NCI-H128 (cell line): ENCODE measurements at regions not wholly inside any gene's neighbourhood (a gene's known extent, or its start where the extent isn't known, plus 50 kb on each side); places are given as distances from the start of the nearest gene placed in this dataset.

Experiments
- DNase-seq: peaks from one replicate; lab custom pipeline; 2025; ENCODE audit not compliant: unreplicated experiment; lab: John Stamatoyannopoulos, UW

- no peak for DNase-seq
These were observed 203.3 kb upstream of the NUDT4 start for GRCh38 chr12:93174473-93174872.

DNA sequence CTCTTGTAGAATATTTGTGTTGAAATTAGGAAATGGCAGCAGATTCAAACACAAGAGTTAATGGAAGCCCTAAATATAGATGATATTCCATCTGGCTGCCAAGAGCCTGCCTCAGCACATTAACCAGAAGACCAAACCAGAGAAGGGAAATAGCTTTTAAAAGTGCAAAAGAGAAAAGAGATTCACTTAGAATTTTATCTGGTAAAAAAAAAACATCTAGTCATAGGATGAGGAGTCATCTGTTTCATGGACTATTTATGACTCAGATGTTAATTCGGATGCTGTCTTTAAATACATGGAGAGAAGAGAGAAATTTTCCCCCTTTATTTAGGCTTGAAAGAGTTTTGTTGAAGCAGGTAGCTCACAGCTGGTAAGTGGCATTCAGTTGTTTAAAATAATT, 201.6 kb upstream of the NUDT4 start:
- no peak for DNase-seq

DNA sequence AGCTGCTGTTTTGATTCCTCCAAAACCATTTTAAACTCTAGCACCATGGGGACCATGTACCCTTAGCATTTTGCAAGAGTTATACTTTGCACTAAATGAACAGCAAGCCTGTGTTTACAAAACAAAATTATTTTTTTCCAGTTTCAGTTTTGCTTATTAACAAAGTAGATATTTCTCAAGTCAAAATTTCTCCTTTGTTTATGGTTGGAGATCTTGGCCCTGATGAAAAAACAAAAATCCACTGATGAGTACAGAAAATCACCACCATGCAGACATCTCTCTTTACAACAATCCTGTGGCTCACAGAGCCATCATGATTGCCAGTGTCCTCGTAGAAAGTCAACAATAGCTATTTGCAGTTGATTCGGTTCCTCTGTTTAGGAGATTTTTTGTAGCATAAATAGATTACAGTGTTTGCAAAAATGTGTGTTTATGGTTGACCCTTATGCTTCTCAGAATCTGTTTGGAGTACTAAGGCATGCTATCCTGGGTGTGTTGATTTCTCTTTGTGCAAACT, 201.1 kb upstream of the NUDT4 start:
- DNase-seq, result no peak

DNA sequence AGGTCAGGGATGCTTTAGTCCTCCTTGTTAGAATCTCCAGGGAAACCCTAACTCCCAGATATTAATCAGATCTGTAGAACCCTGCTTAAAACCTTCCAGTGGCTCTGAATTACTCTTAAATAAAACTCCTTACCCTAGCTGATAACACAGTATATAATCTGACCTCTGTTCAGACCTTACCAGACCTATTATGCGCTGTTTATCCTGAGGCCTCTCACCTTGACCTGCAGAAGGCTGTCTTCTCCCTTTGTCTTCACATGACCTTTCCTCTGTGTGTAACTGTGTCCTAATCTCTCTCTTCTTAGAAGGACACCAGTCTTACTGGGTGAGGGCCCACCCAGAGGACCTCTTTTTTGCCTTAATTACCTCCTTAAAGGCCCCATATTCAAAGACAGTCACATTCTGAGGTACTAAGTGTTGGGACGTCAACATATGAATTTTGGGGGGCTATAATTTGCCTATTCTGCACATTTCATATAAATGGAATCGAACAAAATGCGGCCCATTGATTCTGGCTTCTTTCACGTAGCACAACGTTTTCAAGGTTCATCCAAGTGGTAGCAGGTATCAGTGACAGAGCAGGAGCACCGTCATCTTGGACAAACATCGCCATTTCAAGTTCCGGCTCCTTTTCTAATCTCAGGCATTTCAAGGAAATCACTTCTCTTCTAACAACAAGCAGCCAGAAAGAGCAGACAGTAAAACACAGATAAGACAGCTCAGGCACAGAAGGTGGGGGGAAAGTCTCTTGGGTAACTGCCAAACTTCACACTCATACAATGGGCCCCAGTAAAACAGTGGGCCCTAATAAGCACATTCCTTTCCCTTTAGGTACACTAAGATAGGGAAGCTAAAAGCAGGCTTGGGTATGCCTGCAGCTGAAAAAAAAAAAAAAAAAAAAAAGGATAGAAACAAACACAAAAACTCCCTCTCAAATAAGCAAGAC, 200.2 kb upstream of the NUDT4 start:
- DNase-seq, result no peak

DNA sequence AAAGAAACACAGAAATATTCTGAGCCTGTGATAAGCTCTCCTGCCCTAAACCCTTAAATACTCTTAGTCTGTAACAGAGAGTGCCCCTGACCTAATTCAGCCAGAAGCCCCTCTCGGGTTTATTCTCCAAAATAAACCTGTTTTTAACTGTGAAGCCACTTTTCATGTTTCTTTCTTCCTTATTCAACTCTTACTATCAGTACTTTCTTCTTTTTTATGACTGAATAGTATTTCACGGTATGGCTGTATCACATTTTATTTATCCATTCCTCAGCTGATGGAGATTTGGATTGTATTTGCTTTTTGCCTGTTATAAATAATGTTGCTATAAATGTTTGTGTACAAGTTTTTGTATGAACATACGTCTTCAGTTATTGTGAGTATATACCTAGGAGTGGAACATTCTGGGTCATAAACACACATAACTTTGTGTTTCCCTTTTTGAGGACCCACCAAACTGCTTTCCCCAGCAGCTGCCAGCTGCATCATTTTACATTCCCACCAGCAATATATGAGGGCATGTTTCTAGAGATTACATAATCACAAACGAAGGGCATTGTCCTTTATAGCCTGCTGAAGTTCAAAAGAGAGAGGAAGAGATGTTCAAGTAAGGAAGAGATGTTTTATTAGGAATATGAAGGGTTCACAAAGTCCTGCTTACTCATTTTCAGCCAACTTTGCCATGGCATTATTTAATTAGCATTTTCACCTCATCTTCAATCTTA, 199.4 kb upstream of the NUDT4 start:
- DNase-seq, result no peak

DNA sequence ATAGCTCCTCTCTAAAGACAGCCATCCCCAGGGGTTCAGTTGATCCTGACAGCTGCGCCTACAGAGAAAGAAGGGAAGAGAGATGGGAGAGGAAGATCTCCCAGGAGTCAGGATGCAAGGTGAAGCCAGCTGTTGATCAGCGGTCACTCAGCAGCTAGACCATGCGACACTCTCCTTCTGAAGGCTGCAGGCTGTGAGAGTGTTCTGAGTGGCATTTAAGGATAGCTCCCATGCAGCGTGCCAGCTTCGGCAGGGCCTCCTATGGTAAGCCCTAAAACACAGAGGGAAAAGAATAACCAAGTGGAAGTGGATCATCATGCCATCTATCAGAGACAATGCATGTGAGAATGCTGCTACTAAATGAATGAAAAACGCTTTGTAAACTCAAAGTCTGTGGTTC, 197.9 kb upstream of the NUDT4 start:
- DNase-seq, result no peak

GRCh38 chr12:93180566-93180965, 197.2 kb upstream of the NUDT4 start:
- DNase-seq, result no peak

DNA sequence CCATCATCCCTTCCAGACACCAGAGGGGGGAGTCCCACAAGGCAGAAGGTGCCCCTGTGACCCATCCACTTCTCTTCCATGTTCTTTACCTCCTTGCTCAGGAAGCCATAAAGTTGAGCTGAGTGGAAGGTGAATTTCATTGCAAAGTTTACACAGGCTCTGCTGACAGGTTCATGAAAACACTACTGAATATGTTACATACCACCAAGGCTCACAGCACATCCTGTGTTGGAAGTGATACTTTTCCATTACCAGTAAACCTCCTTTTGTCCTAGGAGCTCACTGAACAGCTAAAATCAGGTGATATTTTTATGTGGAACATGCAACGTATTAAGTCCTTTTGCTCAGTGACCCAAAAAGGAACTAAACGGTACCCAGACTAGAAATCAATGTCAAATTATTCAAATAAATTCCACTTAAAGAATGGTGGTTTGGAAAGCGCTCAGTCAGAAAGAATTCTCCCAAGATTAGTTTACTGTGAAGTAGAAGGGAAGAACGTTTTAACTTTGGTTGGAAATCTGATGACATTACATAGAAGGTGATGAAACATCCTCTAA, 196.2 kb upstream of the NUDT4 start:
- no peak for DNase-seq

DNA sequence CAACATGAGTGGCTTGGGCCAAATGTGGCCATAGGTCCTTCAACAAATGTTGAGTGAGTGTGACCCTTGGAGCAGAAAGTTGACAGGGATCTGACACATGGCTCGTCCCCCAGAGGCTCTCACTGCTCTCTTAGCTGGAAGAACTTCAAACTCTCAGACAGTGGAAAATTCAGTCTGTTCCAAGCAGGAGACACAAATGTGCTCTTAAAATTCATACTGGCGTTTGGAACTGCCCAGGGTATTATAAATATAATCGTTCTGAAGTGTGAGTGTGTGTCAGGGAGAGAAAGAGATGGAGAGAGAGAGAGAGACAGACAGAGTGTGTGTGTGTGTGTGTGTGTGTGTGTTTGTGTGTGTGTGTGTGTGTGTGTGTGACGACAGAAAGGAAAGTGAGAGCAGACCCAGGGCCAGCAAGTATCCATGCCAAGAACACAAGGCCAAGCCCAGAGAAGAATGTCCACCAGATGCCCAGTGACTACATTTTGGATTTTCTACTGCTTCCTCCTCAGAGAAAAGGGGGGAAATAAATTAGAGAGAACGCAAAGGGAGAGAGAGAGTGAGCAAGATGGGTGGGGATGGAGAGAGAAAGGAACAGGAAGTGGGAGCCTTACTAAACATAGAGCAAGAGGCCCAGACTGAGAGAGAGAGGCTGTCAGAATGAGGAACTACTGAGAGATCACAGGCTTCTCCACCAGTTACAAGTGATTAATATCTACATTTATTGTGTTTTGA, 193.6 kb upstream of the NUDT4 start:
- no peak for DNase-seq

GRCh38 chr12:93184672-93185368, 192.9 kb upstream of the NUDT4 start:
- no peak for DNase-seq

DNA sequence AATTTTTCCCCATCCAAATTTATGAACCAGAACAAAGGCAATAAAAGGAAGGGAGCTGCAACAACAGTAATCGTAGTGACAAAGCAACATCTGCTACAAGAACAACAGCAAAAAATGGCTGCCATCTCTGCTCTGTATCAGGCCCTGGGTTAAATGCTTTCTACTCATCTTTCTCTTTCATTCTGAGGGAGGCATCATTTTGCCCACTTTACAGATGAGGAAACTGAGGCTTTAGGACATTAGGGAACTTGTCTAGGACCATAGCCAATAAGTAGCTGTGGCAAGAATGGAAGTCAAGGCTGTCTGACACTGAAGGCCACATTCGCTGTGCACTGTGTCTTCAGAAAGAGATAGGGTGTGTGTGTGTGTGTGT, 192.4 kb upstream of the NUDT4 start:
- DNase-seq, result no peak

GRCh38 chr12:93186131-93186530, 191.6 kb upstream of the NUDT4 start:
- DNase-seq, result no peak

- no peak for DNase-seq
These were observed 191.1 kb upstream of the NUDT4 start for GRCh38 chr12:93186621-93187020.

DNA sequence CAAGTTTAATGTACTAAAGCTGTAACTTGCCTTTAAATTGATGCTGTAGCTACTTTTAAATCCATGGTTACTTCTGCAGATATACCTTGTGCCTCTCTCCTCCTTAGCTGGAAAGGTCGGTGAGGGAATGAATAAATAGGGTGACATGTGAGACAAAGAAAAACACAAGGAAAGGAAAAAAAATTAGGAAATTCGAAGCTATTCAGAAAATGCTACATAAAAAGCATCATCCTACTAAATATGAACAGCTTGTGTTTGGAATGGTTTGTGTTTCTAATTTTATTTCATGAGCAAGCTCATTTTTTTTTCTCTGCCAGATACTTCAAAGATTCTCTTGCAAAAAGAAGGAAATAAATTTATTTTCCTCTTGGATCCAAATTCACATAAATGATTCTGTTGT, 186.3 kb upstream of the NUDT4 start:
- no peak for DNase-seq

GRCh38 chr12:93191956-93192355, 185.8 kb upstream of the NUDT4 start:
- no peak for DNase-seq

- DNase-seq, result no peak
These were observed 184.8 kb upstream of the NUDT4 start for GRCh38 chr12:93192878-93193277.

GRCh38 chr12:93195511-93195910, 182.2 kb upstream of the NUDT4 start:
- no peak for DNase-seq

DNA sequence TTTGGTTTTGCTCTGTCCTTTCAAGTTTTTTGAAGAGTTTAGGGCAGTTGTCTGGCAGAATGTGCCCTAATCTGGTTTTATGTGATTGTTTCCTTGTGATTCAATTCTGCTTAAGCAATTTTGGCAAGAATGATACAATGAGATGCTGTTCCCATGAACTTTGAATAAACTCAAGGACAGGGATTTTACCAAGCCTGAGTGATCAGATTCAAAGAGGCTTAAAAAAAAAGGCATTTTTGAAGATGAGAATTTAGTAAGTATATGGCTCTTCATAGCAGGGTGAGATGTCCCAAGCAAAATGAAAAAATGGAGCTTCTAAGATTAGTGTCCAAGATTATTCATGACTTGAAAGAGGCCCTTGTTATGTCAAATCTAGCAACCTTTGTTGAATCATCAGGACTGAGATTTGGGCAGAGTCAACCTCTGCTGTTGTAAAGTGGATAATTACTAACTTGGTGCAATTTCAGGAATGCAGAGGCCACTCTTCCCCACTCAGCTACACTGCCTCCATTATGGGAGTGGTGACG, 180.6 kb upstream of the NUDT4 start:
- DNase-seq, result no peak

DNA sequence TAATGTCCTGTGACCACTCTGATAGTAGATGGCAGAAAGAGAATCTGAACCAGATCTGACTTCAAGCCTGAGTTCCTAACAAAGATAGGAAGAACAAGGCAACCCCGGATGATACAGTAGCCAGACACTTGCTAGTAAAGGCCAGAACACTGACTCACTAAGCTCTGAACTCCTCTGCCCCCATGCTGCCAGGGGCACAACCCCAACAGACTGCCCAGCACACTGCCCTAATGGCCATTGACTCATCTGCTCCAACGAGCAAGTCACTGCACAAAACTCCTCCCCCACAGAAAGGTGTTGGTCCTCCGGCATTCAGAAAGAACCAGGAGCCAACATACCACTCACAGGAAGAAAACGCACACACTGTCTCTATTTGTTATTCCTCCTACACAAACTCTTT, 179.6 kb upstream of the NUDT4 start:
- DNase-seq, result no peak

DNA sequence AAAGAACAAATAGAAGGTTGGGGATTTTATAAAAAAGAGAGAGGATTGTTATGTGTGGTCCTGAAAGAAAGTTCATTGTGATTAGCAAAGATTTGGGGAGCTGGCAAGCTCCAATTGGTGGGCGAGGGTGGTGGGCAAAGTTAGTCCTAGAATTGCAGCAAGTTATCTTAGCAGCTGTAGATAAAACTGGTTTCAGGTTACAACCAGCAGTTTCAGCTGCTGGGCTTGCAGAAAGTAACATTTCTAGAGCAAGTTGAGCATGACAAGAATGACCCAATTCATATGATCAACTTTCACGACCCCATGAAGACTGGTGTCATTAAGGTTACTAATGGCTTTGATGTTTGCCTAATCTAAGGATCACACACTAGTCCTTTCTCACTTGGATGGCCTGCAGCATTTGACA, 177.9 kb upstream of the NUDT4 start:
- DNase-seq, result no peak
